OCI-LY7 (cell line): ENCODE measurements at regions not wholly inside any gene's neighbourhood (a gene's known extent, or its start where the extent isn't known, plus 50 kb on each side); places are given as distances from the start of the nearest gene placed in this dataset.

Experiments used
- EZH2phosphoT487 ChIP-seq: fragments of 200-600 bp; sonication (generic); IDR thresholded peaks from 2 replicates; pipeline ENCODE4 v1.6.1; 2018; ENCODE audit warnings: low read depth, borderline replicate concordance, mild to moderate bottlenecking, mixed run types, antibody characterized with exemption, low read length, moderate library complexity, mixed read lengths
- TF ChIP-seq, protein P1 (sequence below): fragments of 200-600 bp; sonication (generic); conservative IDR thresholded peaks from 2 replicates; pipeline ENCODE4 v1.5.1; 2014; ENCODE audit warnings: mild to moderate bottlenecking, antibody characterized with exemption, low read length, moderate library complexity, mixed read lengths

GRCh38 chr12:83615152-83615551, 928.4 kb downstream of the TMTC2 start:
- TF ChIP-seq, protein P1, sequence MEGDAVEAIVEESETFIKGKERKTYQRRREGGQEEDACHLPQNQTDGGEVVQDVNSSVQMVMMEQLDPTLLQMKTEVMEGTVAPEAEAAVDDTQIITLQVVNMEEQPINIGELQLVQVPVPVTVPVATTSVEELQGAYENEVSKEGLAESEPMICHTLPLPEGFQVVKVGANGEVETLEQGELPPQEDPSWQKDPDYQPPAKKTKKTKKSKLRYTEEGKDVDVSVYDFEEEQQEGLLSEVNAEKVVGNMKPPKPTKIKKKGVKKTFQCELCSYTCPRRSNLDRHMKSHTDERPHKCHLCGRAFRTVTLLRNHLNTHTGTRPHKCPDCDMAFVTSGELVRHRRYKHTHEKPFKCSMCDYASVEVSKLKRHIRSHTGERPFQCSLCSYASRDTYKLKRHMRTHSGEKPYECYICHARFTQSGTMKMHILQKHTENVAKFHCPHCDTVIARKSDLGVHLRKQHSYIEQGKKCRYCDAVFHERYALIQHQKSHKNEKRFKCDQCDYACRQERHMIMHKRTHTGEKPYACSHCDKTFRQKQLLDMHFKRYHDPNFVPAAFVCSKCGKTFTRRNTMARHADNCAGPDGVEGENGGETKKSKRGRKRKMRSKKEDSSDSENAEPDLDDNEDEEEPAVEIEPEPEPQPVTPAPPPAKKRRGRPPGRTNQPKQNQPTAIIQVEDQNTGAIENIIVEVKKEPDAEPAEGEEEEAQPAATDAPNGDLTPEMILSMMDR: no peak
- no peak for TF ChIP-seq EZH2phosphoT487
